Mammary epithelial cell (primary cell): ENCODE measurements at regions not wholly inside any gene's neighbourhood (a gene's known extent, or its start where the extent isn't known, plus 50 kb on each side); places are given as distances from the start of the nearest gene placed in this dataset.

Experiments
- CTCF ChIP-seq, 2 donors: IDR thresholded peaks in 1 of 2; conservative IDR thresholded peaks in 1 of 2; 2 replicates each; pipeline ENCODE4 v1.5.1; 2011 to 2012; ENCODE audit warnings: inconsistent platforms in 2 of 2, low read length in 2 of 2, mild to moderate bottlenecking in 2 of 2, control low read depth in 1 of 2, low read depth in 1 of 2; ENCODE audit not compliant: insufficient read depth in 1 of 2; ENCODE audit errors: extremely low read depth in 1 of 2
- EZH2 ChIP-seq: IDR thresholded peaks from 2 replicates; pipeline ENCODE4 v1.6.1; 2012; ENCODE audit warnings: low read length, inconsistent platforms, borderline replicate concordance

DNA sequence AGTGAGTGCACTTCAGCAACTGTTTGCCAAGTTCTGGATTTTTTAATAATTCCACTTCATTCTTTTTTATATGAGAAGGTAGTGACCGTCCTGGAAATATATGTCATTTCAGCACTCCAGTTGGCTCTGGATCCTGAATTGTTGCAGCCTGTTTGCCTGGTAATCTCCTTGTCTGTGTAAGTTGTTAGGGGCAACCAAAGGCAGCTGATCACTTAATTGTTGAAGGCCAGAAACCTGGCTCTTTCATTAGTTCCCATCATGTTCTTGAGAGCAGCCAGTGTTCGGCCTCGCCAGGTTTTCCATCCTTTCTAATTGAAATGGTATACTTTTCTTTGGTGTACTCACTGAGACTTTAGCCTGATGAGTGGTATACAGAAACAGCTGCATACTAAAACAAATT is 168.6 kb downstream of the SOX2 start:
- no peak for TF ChIP-seq CTCF (conservative IDR thresholded peaks at IDR 0.05 in 1 of 2, IDR thresholded peaks at IDR 0.05 in 1 of 2; ENCODE audit: extremely low read depth in 1 of 2, insufficient read depth in 1 of 2, low read depth in 1 of 2, low read length in 2 of 2)
- no peak for TF ChIP-seq EZH2
